ENCODE measurements at regions not wholly inside any gene's neighbourhood (a gene's known extent, or its start where the extent isn't known, plus 50 kb on each side); places are given as distances from the start of the nearest gene placed in this dataset.

DNA sequence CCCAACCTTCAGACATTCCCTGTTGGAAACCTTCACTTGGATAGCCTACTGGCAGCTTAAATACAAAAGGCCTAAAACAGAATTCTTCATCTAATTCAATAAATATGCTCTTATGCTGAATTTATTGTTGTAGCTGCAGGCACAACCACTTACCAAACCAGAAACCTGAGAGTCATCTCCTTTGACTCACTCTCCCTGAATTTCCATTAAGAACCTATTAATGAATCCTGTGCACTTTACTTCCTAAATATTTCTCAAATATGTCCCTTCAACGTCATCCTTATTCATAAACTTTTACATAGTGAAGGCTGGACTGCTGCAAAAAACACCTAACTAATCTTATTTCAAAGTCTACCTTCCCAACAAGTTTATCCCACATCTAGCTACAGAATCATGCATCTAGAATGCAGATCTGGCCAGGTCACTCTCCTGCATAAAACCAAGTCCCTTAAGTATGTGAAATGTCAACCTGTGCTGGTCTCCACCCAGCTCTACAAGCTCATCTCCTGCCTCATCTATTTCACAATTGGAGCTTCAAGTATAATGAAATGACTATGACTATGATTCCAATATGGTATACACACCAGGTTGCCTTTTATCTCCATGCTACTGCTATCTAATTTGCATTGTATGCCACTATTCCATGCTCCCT is 354.2 kb downstream of the ZEB2 start:
- DNase-seq (ENCODE audit: insufficient read length, low spot score), result no peak
- FAIRE-seq, result no peak

DNA sequence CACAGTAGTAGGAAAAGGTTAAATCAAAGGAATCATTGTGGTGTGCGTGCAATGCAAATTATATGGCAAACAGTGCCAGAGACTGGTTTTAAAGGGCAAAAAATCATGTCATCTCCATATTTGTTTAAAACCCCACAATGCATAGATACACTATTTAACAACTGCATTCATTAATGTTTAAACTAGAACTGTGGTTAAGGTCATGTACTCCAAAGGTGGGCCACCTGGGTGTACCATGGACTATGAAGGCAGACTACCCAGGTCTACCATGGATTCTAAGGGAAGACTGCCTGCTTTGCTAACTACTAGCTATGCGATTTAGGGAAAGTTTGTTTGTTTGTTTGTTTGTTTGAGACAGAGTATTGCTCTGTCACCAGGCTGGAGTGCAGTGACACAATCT is 356.3 kb downstream of the ZEB2 start:
- FAIRE-seq (no peak), DNase-seq (ENCODE audit: insufficient read length, low spot score) (no peak)

DNA sequence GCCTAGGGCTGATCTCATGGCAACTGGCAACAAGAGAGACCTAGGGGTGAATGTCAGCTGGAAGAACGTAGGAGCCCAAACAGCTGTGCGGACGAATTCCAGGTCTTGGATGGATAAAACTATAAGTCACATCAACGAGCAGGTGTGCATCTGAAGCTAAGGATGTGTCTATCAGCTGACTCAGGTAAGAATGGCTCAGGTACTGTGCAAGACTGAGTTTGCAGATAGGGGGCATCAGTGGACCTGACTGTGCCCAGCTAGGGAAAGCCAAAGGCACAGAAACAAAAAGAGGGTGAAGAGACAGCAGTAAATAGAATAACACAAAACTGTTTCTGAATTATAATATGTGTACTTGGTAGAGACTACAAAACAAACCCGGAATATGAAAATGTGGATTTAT is 357.3 kb downstream of the ZEB2 start:
- FAIRE-seq, result peak; percentile 83
- peak; percentile 10 for DNase-seq (ENCODE audit: insufficient read length, low spot score)

DNA sequence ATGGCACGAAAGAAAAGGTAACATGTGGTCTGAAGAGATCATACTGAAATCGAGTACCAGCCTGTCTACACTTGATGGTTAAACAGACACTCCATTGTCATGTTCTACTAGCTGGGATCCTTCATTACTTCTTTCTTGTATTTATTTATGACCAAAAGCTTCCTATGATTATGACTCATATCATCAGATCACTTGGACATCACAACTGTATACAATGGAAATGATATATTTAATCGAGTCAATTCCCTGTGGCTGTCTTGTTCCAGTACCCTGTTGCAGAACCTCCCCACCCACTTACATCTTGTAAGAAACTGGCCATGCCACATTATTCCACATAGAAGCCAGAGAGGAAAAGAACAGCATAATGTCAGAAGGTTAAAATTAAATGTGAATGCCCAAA is 358.9 kb downstream of the ZEB2 start:
- no peak for FAIRE-seq

DNA sequence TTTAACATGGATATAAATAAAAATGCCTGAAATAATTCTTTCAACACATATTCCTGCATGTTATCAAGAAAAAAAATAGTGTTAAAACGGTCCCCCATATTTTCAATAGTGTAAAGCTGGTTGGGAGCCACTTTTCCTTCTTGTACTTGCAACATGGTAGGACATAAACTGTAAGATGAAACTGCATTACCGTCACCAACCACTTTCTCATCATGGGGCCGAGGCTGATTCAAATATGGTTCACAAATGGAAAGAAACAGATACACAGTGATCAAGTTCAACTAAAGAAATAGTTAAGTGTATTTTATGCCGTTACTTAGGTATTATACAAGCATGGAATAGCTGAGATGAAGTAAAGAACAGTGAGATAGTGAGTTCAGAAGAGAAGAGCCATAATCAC is 360.7 kb downstream of the ZEB2 start:
- DNase-seq (ENCODE audit: insufficient read length, low spot score), result no peak

More for the DNA sequence above, 358.9 kb downstream of the ZEB2 start:
- no peak for DNase-seq (ENCODE audit: insufficient read length, low spot score)

DNA sequence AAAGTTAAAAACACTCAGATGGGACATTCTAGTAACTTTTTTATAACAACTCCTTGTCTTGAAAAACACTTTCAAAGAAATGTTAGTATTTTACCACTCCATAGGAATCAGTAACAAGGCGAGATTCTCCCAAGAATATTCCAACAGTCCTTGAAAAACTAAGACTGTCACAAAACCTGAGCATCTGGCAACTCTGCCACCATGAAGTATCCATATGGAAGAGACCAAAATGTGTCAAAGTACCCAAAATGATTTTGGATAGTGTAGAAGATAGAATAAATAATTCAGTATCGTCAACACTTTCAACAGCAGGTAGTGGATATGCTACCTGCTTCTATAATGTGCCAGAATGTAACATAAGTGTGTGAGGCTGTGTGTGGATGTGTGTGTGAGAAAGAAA is 361.8 kb downstream of the ZEB2 start:
- FAIRE-seq, result no peak

More for the DNA sequence above, 360.7 kb downstream of the ZEB2 start:
- no peak for FAIRE-seq

DNA sequence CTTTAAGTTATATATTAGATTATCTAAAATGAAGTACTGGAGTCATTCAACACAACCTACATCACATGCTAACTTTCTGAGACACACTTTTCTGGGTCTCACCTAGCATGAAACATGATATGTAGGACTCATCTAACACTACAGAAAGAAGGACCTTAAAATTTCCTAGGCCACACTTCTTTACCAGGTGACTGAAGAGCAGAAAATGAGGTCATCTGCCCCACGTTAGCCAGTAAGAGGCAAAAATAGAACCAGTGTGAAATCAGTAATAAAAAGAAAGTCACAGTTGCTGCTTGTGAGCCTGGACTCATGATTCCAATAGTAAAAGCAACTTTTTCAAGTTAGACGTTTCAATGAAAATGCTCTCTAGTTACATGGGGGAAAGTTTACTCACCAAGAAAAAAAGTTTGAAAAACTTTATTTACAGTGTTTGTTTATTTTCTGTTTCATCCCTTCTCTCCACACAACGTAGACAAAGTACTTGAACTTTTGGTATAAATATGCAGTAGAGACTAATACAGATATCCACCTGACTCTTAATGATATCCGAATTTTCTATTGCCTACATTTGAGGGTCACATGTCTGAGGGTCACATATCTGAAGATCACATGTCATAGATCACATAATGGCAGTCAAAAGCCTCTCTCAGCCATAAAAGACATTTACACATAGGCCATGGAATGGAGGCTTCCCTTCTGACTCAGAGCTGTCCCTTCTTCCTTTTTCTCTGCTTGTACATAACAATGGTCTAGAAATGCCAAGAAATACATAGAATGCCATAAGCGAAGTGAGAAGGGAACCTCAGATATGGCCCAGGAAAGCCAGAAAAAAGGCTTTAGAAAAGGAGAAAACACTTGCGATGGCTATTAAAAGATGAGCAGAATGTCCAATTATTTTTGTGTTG is 362.9 kb downstream of the ZEB2 start:
- DNase-seq (ENCODE audit: insufficient read length, low spot score) (no peak), FAIRE-seq (peak; percentile 70)

More for the DNA sequence above, 361.8 kb downstream of the ZEB2 start:
- no peak for DNase-seq (ENCODE audit: insufficient read length, low spot score)

DNA sequence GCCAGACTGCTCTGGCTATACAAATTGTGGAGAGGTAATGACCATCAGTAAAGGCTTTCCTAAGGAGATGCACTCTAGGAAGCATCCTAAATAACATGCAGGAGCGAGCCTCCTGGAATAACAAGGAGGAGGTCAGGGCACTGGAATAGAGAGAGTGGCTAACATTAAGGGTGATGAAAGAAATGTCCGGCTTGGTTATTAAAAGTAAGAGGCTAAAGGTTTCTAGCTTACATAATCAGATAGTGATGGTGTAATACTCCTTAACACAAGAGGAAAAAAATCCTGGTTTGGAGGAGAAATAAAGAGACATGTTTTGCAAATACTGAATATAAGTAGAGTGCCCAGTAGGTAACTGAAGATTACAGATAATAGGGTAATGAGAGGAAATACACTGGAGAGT is 365.7 kb downstream of the ZEB2 start:
- no peak for FAIRE-seq

DNA sequence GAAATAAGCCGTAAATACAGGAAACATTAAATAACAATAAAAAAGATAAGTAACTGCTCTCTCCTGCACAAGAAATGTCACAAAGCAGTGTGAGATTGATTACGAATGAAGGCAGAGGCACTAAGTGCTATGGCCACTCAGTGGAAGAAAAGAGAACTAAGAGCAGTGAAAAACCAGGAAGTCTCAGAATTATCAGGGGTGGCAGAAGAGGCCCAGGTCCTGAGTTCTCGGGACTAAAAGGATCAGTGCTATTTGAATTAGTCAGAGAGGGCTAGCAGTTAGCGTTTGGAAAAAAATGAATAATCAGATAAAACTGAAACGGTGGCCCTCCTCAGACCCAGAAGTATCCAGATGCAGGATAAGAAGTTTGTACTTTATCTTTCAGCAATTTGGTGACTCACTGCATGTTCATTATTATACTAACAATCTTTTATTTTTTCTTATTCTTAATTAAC is 367.1 kb downstream of the ZEB2 start:
- peak; percentile 26 for FAIRE-seq
- no peak for DNase-seq (ENCODE audit: insufficient read length, low spot score)

More for the DNA sequence above, 365.7 kb downstream of the ZEB2 start:
- DNase-seq (ENCODE audit: insufficient read length, low spot score), result no peak

DNA sequence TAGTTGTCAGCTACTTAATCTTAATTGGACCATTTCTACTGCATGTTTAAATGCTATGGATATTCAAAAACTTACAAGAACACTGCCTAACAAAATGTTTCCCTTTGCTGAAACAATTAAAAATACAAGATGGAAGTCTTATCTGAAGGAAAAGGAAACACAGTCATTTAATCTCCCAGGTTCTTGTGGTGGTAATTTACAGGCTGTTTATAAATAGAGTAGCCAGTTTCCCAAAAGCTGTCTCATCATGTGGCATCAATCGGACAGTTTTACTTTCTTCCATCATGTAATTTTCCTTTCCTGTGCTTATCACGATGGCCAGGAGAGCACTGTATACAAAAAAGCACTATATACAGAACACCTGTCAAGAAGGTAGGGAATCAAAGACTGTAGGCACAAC is 368.1 kb downstream of the ZEB2 start:
- DNase-seq (ENCODE audit: insufficient read length, low spot score) (no peak), FAIRE-seq (peak; percentile 59)

DNA sequence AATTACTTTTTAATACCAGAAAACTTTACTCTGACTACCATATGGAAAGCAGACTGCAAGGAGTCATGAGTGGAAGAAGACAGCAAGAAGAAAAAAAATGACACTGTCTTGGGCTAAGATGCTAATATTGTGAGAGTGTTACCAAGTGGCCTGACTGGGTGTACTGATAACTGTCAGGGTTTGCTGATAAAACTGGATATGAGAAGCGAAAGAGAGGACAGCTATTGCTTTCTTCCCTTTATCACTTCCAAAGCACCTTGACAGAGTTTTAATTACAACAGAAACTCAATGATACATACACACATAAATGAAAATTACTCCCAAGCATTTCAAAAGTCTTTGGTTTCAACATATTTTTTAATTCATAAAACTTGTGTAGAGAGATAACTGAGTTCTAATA is 368.5 kb downstream of the ZEB2 start:
- no peak for FAIRE-seq

DNA sequence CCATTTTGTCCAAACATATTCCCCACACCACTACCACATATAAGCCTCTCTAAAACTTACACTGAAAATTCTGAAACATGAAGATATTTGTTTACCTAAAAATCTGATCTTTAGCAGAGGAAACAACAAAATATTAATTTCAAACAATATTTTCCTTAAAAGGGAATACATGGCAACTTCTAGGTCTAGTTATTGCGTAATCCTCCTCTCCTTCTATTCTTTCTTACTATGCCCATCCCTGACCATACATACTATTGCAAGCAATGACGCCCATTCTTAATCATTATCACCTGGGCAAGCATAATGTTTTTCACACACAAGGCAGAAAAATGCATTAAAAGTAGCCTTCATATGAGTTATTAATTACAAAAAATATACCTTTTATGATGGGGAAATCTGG is 372.6 kb downstream of the ZEB2 start:
- no peak for FAIRE-seq
- no peak for DNase-seq (ENCODE audit: insufficient read length, low spot score)

More for the DNA sequence above, 368.5 kb downstream of the ZEB2 start:
- no peak for DNase-seq (ENCODE audit: insufficient read length, low spot score)

DNA sequence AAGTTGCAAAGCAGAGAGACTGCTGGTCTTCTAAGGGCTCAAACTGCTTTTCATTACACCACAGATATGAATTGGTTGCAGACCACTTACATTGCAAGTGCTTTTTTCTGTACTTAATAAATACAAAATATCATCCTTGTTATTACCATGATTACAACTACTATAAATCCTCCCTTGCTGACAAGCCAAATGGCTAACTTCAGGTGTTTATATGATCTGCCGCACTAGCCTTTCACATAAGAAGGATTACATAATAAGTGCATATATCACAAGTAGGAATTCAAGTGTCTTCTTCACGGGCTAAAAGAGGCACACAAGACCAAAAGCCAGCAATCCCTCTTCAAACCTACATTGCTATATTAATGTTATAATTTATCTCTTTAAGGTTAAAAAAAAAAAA is 373.0 kb downstream of the ZEB2 start:
- FAIRE-seq (no peak), DNase-seq (ENCODE audit: insufficient read length, low spot score) (no peak)

DNA sequence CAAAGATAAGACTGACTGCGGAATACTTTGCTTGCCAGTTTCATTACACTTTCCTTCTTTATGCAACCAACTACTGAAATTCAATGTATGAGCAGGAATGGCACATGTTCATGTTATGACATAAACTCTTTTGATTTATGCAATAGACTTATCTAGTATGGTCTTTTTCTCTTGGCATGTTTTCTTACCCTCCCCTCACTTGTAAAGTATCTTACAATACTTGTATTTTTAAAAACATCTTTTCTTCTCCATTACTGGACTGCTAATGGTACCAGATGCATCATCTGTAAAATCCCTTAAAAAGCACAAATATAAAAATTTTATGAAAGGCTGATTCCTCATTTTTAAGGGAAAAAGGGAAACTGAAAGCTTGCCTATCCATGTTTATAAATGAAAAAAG is 373.8 kb downstream of the ZEB2 start:
- no peak for FAIRE-seq
- DNase-seq (ENCODE audit: insufficient read length, low spot score), result no peak

DNA sequence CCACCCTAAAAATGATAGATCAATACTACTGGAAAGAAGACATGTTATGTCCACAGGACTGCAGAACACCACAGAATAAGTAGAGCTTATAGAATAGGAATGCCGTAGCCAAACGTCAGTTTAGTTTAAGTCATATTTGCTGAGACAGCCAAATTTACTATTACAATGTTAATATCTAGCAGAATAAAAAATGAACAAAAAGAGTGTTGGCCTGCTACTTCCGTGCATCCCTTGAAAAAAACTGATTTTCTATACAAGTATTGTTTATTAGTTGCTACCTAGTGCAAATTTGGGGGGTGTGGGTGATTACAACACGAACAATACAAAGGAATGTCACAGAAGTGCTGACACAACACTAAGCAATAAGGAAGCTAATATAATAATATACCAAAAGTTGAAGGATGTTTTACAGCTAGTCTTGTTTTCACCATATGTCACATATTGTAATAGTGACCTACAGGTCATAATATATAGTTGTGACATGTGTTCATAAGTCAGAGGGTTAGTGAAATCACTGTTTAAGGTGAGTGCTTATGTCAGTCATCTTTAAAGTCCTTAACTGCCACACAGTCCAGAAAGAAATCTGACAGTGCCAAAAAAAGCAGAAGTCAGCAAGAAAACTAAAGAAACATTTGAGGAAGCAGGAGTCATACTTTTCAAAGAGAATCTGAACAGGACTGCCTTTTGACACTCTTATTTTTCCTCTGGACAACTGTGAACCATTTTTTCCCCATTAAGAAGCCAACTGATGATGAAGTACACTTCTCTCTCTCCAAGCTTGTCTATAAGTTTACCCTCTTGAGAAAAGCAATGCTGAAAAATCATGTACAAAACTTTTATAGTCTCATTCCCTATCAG is 376.4 kb downstream of the ZEB2 start:
- no peak for FAIRE-seq
- DNase-seq (ENCODE audit: insufficient read length, low spot score), result no peak

DNA sequence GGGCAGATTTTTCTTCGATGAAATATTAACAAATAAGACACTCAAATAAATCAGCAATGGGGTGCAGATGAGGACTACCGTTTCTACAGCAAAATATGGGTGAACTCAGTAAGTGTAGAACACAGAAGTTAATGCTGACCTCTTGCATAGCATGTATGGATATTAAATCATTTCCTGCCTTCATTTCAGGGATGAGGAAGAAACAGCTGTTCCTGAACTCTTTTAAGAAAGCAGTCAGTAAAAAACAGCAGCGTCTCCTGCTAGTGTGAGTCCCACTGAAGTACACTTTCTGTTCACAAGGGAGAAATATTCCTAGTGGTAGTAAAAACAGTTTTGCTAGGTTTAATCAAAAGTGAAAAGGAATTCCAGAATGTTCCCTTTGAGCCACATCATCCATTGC is 379.0 kb downstream of the ZEB2 start:
- no peak for DNase-seq (ENCODE audit: insufficient read length, low spot score)
- FAIRE-seq, result no peak

DNA sequence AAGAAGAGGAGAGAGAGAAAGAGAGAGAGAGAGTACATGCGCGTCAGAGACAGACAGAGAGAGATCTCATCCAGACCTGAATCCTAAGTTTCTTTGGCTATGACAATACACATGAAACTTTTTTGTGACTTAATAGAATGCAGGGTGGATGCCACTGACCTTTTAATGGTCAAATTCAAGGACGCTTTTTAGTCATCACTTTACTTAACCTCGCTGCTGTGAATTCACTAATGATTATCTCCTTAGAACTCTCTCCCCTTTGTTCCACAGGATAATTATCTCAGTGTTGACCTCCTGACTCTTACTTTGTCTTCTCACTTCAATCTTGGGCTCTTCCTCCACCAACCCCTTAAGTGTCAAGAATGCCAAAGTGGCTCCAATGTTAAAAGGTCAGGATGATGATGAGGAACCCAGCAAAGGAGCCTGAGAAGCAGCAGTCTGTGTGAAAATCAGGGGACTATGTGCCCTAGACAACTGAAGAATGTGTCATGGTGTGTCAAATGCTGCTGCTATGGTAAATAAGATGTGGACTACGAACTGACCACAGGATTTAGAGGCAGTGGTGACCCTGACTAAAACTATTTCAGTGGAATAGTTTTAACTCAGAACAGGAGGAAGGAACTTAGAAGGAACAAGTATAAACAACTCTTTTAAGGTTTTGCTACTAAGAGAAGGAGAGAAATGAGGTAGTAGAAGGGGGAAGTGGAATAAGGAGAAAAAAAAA is 382.1 kb downstream of the ZEB2 start:
- DNase-seq (ENCODE audit: insufficient read length, low spot score) (no peak), FAIRE-seq (no peak)

DNA sequence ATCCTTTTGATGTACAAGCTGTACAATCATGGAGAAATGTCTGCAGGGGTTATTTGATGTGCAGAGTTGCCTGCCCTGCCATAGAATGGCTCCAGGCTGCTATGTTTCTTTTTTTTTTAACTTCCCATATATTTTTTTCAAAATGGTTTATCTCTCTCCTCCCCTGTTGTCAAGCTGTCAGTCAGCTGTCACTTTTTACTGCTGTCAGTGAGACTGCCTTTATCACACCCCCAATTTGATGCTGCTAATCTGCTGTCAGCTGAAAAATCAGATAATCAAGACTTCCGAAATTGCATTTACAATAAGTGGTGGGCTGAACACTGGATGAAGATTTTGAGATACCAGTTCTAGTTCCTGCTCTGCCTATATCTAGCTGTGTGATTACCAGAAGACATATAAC is 382.6 kb downstream of the ZEB2 start:
- FAIRE-seq, result no peak
- DNase-seq (ENCODE audit: insufficient read length, low spot score), result no peak

DNA sequence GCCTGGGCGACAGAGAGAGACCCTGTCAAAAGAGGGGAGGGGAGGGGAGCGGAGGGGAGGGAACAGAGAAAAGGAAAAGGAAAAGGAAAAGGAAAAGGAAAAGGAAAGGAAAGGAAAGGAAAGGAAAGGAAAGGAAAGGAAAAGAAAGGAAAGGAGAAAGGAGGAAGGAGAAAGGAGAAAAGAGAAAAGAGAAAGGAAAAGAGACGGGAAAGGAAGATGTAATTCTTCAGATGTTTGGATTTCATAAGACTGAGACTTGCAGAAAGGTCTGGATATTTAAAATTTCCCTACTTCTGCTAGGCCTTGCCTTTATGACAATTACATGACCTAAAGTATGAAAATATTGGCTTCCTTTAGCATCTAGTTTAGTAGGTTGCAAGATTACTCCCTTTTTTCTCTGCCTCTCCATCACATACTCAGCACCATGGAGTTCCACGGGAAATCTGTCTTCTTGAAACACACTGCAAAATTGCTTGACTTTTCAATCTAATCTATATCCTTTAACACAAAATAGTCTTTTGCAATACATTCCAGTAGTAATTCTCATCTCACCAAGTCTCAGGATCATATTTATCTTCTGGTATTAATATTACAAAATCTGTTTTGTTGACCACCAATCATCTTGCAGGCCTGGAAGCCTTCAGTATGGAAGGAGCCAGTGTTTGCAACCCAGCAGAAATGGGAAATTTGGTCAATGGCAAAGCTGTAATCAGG is 383.5 kb downstream of the ZEB2 start:
- DNase-seq (ENCODE audit: insufficient read length, low spot score) (no peak), FAIRE-seq (no peak)

Data from GM19239 (cell line).